ENCODE measurements at regions not wholly inside any gene's neighbourhood (a gene's known extent, or its start where the extent isn't known, plus 50 kb on each side); places are given as distances from the start of the nearest gene placed in this dataset.
A peak's percentile ranks its signal among the peaks of the same experiment; 100 is the strongest.

DNA sequence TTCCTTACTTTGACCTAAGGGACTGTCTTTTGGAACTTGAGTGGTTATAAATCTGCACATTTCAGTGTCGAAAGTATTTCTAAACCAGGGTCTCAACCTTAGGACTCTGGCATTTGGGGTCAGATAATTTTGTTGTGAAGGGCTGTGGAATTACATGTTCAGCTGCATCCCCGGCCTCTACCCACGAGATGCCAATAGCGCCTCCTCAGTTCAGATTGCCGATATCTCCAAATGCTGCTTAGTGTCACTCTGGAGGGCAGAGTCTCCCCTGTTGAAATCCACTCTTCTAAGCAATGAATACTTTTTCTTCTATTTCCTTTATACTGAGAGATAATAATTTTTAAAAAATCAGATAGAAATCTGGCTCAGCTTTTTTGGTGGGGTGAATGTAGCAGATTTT is 379.4 kb upstream of the RGS6 start:
- no peaks in the 10 kb centered on the region for H3K9me3 ChIP-seq
- no peak overlapping the region for H3K9ac ChIP-seq (ENCODE audit: low read depth in 2 of 2, low read length in 2 of 2)
- H3K27ac ChIP-seq = no peak overlapping the region
- H3K4me3 ChIP-seq = no peak overlapping the region
- no peaks in the 10 kb centered on the region for H3K36me3 ChIP-seq
- peaks cover 14% of the 10 kb centered on the region for H3K4me1 ChIP-seq
- intact Hi-C loops (cut with DNase I) = no loop called here
- H3K27me3 ChIP-seq = no peaks in the 10 kb centered on the region
- DNase-seq = no peak
- TF ChIP-seq, protein P1, sequence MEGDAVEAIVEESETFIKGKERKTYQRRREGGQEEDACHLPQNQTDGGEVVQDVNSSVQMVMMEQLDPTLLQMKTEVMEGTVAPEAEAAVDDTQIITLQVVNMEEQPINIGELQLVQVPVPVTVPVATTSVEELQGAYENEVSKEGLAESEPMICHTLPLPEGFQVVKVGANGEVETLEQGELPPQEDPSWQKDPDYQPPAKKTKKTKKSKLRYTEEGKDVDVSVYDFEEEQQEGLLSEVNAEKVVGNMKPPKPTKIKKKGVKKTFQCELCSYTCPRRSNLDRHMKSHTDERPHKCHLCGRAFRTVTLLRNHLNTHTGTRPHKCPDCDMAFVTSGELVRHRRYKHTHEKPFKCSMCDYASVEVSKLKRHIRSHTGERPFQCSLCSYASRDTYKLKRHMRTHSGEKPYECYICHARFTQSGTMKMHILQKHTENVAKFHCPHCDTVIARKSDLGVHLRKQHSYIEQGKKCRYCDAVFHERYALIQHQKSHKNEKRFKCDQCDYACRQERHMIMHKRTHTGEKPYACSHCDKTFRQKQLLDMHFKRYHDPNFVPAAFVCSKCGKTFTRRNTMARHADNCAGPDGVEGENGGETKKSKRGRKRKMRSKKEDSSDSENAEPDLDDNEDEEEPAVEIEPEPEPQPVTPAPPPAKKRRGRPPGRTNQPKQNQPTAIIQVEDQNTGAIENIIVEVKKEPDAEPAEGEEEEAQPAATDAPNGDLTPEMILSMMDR (IDR thresholded peaks at IDR 0.05) = no peak

DNA sequence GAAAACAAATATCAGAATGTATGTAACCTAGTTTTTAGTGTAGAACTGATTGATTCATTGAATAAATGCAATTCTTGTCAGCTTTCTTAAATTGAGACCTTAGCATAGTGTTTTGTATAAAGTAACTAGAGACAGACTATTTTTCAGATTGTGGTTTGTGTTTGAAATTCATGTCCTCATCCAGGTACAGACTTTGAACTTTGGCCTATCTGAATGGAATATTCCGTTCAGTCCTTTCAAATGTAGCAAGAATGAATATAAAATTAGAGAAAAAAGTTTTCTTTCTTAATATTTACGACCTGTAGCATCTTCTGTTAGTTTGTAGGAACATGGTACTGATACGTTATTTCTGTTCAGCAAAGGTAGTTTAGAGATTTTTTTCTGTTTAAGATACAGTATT is 378.4 kb upstream of the RGS6 start:
- peaks cover 14% of the 10 kb centered on the region for H3K4me1 ChIP-seq
- DNase-seq = no peak
- intact Hi-C loops (cut with DNase I) = no loop called here
- no peak overlapping the region for H3K9ac ChIP-seq (ENCODE audit: low read depth in 2 of 2, low read length in 2 of 2)
- no peaks in the 10 kb centered on the region for H3K27me3 ChIP-seq
- no peaks in the 10 kb centered on the region for H3K36me3 ChIP-seq
- H3K4me3 ChIP-seq = no peak overlapping the region
- no peak overlapping the region for H3K27ac ChIP-seq
- TF ChIP-seq, protein P1 (IDR thresholded peaks at IDR 0.05) = no peak
- no peaks in the 10 kb centered on the region for H3K9me3 ChIP-seq

DNA sequence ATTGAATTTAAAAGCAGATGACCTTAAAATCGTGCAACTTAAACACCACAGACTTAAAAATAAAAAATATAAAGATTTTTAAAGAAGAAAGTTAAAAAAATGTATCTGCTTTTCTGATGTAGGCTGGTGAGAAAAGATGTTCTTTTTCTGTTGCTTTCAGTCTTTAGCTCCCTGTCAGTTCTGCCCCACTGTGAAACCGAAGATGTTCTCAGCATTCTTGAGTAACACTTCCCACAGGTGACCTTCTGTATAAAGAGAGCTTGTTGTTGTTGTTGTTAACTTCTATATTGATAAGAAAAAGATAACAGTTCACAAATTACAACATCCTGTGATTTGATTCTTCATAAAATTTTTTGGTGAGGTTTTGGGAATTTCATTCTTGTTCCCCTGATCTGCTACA is 377.9 kb upstream of the RGS6 start:
- Histone ChIP-seq H3K9me3 (no peaks in the 10 kb centered on the region), H3K36me3 (no peaks in the 10 kb centered on the region), H3K9ac (ENCODE audit: low read depth in 2 of 2, low read length in 2 of 2) (no peak overlapping the region), H3K4me3 (no peak overlapping the region), H3K27ac (peak overlapping the region; percentile 63), H3K4me1 (peaks cover 14% of the 10 kb centered on the region), H3K27me3 (no peaks in the 10 kb centered on the region)
- intact Hi-C loops (cut with DNase I) = no loop called here
- TF ChIP-seq, protein P1 (IDR thresholded peaks at IDR 0.05) = no peak
- no peak for DNase-seq

DNA sequence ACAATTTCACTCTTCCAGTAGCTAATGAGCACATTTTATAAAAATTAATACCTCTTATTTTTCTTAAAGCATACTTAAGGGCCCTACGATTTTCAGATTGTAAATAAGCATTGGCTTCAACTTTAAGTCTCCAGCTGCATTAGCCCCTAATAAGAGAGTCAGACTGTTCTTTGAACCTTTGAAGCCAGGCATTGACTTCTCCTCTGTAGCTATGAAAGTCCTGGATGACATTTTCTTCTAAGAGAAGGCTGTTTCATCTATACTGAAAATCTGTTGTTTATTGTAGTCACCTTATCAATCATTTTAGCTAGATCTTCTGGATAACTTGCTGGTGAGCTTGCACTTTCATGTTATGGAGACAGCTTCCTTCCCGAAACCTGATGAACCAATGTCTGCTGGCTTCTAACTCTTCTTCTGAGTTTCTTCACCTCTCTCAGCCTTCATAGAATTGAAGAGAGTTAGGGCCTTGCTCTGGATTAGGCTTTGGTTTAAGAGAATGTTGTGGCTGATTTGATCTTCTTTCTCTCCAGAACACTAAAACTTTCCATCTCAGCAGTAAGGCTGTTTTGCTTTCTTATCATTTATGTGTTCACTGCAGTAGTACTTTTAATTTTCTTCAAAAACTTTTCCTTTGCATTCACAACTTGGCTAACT is 377.1 kb upstream of the RGS6 start:
- TF ChIP-seq, protein P1 (IDR thresholded peaks at IDR 0.05) = no peak
- peak overlapping the region; percentile 63 for H3K27ac ChIP-seq
- no peaks in the 10 kb centered on the region for H3K36me3 ChIP-seq
- no peaks in the 10 kb centered on the region for H3K9me3 ChIP-seq
- peaks cover 14% of the 10 kb centered on the region for H3K4me1 ChIP-seq
- no peaks in the 10 kb centered on the region for H3K27me3 ChIP-seq
- no peak for DNase-seq
- no peak overlapping the region for H3K4me3 ChIP-seq
- intact Hi-C loops (cut with DNase I) = no loop called here
- H3K9ac ChIP-seq (ENCODE audit: low read depth in 2 of 2, low read length in 2 of 2) = peak overlapping the region in 1 of 2 donors; percentile 44

DNA sequence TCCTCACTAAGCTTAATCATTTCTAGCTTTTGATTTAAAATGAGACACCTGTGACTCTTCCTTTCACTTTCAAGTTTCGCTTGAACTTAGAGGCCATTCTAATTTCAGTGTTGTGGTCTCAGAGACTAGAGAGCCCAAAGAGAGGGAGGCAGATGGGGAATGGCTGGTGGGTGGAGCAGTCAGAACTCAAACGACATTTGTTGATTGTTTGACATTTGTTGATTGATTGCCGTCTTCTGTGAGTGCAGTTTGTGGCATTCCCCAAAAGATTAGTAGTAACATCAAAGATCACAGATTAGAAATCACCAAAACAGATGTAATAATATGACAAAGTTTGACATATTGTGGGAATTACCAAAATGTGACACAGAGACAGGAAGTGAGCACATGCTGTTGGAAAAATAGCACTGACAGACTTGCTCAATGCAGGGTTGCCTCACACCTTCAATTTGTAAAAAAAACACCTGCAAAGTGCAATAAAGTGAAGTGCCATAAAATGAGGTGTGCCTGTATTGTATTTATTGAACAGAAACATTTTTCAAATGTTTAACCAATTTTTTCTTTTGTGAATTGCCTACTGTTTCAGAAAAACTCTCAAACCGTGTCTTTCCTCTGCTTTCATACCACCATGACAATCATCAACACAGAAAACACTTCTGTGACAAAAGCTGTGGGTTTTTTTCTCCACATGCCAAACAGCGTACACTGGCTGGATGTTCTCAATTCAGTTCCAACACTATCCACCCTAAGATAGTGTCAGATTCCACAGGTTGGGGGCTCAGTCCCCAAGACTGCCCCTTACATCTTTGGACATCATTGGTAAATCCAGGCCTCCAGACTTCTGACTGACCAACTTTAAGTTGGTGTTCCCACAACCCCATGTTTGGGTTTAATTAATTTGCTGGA is 376.3 kb upstream of the RGS6 start:
- no peaks in the 10 kb centered on the region for H3K36me3 ChIP-seq
- H3K27me3 ChIP-seq = no peaks in the 10 kb centered on the region
- no peaks in the 10 kb centered on the region for H3K9me3 ChIP-seq
- H3K27ac ChIP-seq = peak overlapping the region; percentile 63
- no peak overlapping the region for H3K4me3 ChIP-seq
- DNase-seq = peak; percentile 58
- TF ChIP-seq, protein P1 (IDR thresholded peaks at IDR 0.05) = no peak
- H3K4me1 ChIP-seq = peaks cover 14% of the 10 kb centered on the region
- intact Hi-C loops (cut with DNase I) = no loop called here
- no peak overlapping the region for H3K9ac ChIP-seq (ENCODE audit: low read depth in 2 of 2, low read length in 2 of 2)

Measured in colonic mucosa (tissue), 4 donors.